CD4-positive, alpha-beta T cell (primary cell): ENCODE measurements at regions not wholly inside any gene's neighbourhood (a gene's known extent, or its start where the extent isn't known, plus 50 kb on each side); places are given as distances from the start of the nearest gene placed in this dataset.

Experiments
- ATAC-seq: fragments of 200-7000 bp; cut with Tn5 transposase; one replicate; pipeline ENCODE4 v1.10.0; 2022; ENCODE audit warnings: mild to moderate bottlenecking; ENCODE audit not compliant: poor library complexity
- CTCF ChIA-PET: fragments of 350-600 bp; sonication (Branson Sonifier 250); formaldehyde crosslinking; loops from one replicate; lab custom pipeline; 2021; ENCODE audit warnings: antibody characterized with exemption, inconsistent platforms; lab: Charles Lee
- POLR2A ChIA-PET: fragments of 350-600 bp; sonication (Branson Sonifier 250); formaldehyde crosslinking; loops from one replicate; lab custom pipeline; 2021; ENCODE audit warnings: antibody characterized with exemption, inconsistent platforms; lab: Charles Lee
- DNase-seq, 14 experiments: peaks; one replicate each; pipeline ENCODE4 v3.0.0-alpha.2; 2013 to 2020; ENCODE audit warnings: mixed read lengths in 2 of 14
- H3K27ac ChIP-seq, 2 donors: one replicate each; pipeline versions ENCODE4 v1.5.1 to v1.7.0; 2013; ENCODE audit warnings: low read length in 2 of 2, low read depth in 1 of 2, mild to moderate bottlenecking in 1 of 2
- H3K27me3 ChIP-seq, 2 experiments: 1 replicate in 1 of 2; 2 replicates in 1 of 2; pipeline versions ENCODE4 v1.6.1 to v1.7.0; 2013; ENCODE audit warnings: low read length in 2 of 2, control low read depth in 1 of 2, mild to moderate bottlenecking in 1 of 2, moderate library complexity in 1 of 2; ENCODE audit not compliant: insufficient read depth in 2 of 2, control insufficient read depth in 1 of 2
- H3K36me3 ChIP-seq: one replicate; pipeline ENCODE4 v1.6.1; 2013; ENCODE audit warnings: low read length, control low read depth; ENCODE audit not compliant: insufficient read depth
- H3K4me1 ChIP-seq: one replicate; pipeline ENCODE4 v1.6.1; 2013; ENCODE audit warnings: low read length, control low read depth; ENCODE audit not compliant: insufficient read depth
- H3K4me3 ChIP-seq: one replicate; pipeline ENCODE4 v1.5.1; 2013; ENCODE audit warnings: mild to moderate bottlenecking, low read length, moderate library complexity
- H3K9me3 ChIP-seq, 2 experiments: 1 replicate in 1 of 2; 2 replicates in 1 of 2; pipeline versions ENCODE4 v1.6.1 to v1.7.0; 2013; ENCODE audit warnings: low read length in 2 of 2, mild to moderate bottlenecking in 2 of 2, control low read depth in 1 of 2, moderate library complexity in 1 of 2; ENCODE audit not compliant: control insufficient read depth in 1 of 2, insufficient read depth in 1 of 2
- H3K27ac Mint-ChIP-seq: one replicate; pipeline ENCODE4 v1.8.0; 2020; ENCODE audit warnings: mixed read lengths
- H3K27me3 Mint-ChIP-seq: one replicate; pipeline ENCODE4 v1.8.0; 2021; ENCODE audit warnings: mixed read lengths
- H3K36me3 Mint-ChIP-seq: one replicate; pipeline ENCODE4 v1.8.0; 2021; ENCODE audit warnings: low read depth, mixed read lengths
- H3K4me1 Mint-ChIP-seq: one replicate; pipeline ENCODE4 v1.8.0; 2021; ENCODE audit warnings: low read depth, mixed read lengths
- H3K4me3 Mint-ChIP-seq: one replicate; pipeline ENCODE4 v1.8.0; 2020; ENCODE audit warnings: mild to moderate bottlenecking, mixed read lengths
- H3K9me3 Mint-ChIP-seq: one replicate; pipeline ENCODE4 v1.8.0; 2020; ENCODE audit warnings: mixed read lengths
- intact Hi-C, 2 experiments: fragments of 100-400 bp; cut with DNase I in 1 of 2; cut with micrococcal nuclease in 1 of 2; formaldehyde crosslinking; loops; one replicate each; pipeline versions ENCODE4 v1.15.1 to v1.9.0; 2023 to 2025; cut with DNase I, micrococcal nuclease
- TF ChIP-seq, protein P1 (sequence below): fragments of 200-600 bp; IDR thresholded peaks from one replicate; pipeline ENCODE4 v1.8.0; 2022; ENCODE audit warnings: antibody characterized with exemption, mild to moderate bottlenecking

DNA sequence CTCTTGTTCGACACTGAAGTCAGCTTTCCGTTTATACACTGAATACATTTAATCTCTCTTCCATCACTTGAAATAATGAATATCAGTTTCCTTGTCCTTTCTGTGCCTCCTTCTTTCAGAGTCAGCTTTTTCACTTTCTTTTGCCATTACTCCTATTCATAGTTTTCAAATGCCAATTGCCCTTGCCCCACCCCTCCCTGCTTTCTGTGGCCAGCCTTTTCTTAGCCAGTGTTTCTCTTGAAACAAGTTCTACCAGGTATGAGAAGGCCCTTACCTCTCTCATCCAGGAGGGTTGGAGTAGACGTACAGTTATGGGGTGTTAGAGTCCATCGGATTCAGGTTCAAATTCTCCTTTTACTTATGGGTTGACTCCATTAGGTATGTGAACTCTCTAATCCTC, 574.7 kb upstream of the SEMA6A start:
- H3K9me3 ChIP-seq, result no peaks in the 10 kb centered on the region
- no peak overlapping the region for H3K4me3 ChIP-seq
- Mint-ChIP-seq H3K4me1 (no peaks in the 10 kb centered on the region), H3K9me3 (peaks cover 4% of the 10 kb centered on the region), H3K36me3 (no peaks in the 10 kb centered on the region), H3K4me3 (no peak overlapping the region), H3K27ac (no peak overlapping the region), H3K27me3 (no peaks in the 10 kb centered on the region)
- ChIA-PET POLR2A (no interaction called here), CTCF (no interaction called here)
- no peak for DNase-seq
- no peak for ATAC-seq
- no peaks in the 10 kb centered on the region for H3K27me3 ChIP-seq
- no peaks in the 10 kb centered on the region for H3K4me1 ChIP-seq
- no peaks in the 10 kb centered on the region for H3K36me3 ChIP-seq
- H3K27ac ChIP-seq, result no peak overlapping the region
- intact Hi-C loops, result no loop called here
- TF ChIP-seq, protein P1, sequence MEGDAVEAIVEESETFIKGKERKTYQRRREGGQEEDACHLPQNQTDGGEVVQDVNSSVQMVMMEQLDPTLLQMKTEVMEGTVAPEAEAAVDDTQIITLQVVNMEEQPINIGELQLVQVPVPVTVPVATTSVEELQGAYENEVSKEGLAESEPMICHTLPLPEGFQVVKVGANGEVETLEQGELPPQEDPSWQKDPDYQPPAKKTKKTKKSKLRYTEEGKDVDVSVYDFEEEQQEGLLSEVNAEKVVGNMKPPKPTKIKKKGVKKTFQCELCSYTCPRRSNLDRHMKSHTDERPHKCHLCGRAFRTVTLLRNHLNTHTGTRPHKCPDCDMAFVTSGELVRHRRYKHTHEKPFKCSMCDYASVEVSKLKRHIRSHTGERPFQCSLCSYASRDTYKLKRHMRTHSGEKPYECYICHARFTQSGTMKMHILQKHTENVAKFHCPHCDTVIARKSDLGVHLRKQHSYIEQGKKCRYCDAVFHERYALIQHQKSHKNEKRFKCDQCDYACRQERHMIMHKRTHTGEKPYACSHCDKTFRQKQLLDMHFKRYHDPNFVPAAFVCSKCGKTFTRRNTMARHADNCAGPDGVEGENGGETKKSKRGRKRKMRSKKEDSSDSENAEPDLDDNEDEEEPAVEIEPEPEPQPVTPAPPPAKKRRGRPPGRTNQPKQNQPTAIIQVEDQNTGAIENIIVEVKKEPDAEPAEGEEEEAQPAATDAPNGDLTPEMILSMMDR, result no peak

DNA sequence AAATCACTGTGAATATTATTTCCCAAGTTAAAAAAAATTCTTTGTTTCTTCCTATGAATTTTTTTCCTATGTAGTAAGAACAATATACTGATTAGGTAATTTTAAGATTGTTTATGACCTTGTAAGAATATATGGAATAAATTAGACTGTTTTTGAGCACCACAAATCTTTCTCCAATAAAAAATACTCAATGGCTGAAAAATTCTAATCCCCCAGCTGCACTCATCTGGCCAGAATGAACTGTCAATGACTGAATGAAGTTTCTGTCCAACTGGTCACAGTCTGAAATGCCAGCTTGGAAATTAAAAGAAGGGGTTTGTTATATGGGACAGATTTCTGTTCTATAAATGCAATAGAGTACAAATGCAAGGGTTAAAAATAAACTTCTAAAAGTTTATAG, 569.5 kb upstream of the SEMA6A start:
- H3K4me1 ChIP-seq, result no peaks in the 10 kb centered on the region

DNA sequence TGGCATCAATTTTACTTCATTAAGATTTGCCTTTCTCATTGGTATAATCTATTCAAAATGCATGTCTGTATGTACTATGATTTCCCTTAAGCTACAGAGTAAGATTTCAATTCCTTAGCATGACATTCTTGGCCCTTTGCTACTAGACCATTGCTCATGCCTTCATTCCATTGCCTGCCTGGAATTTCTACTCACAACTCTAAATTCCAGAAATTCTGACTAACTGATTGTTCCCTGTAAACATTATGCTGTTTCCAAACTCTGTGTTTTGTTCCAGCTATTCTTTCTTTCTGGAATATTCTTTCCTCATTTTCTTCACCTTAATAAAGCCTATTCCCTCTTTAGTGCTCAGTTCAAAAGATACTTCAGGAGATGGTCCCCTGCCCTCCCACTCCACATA, 568.8 kb upstream of the SEMA6A start:
- Mint-ChIP-seq H3K27me3 (no peaks in the 10 kb centered on the region), H3K27ac (no peak overlapping the region), H3K4me3 (no peak overlapping the region), H3K36me3 (no peaks in the 10 kb centered on the region), H3K4me1 (no peaks in the 10 kb centered on the region), H3K9me3 (peaks cover 7% of the 10 kb centered on the region)
- TF ChIP-seq, protein P1, result no peak
- no peaks in the 10 kb centered on the region for H3K27me3 ChIP-seq
- H3K4me3 ChIP-seq, result no peak overlapping the region
- intact Hi-C loops, result no loop called here
- no peak overlapping the region for H3K27ac ChIP-seq
- ATAC-seq, result no peak
- H3K9me3 ChIP-seq, result no peaks in the 10 kb centered on the region
- ChIA-PET POLR2A (no interaction called here), CTCF (no interaction called here)
- DNase-seq, result no peak
- no peaks in the 10 kb centered on the region for H3K36me3 ChIP-seq
- no peaks in the 10 kb centered on the region for H3K4me1 ChIP-seq

More for the DNA sequence above, 569.5 kb upstream of the SEMA6A start:
- ChIA-PET CTCF (no interaction called here), POLR2A (no interaction called here)
- DNase-seq (no peak), ATAC-seq (no peak)
- intact Hi-C loops, result no loop called here
- Histone ChIP-seq H3K27ac (no peak overlapping the region), H3K36me3 (no peaks in the 10 kb centered on the region), H3K27me3 (no peaks in the 10 kb centered on the region), H3K9me3 (no peaks in the 10 kb centered on the region), H3K4me3 (no peak overlapping the region)
- Mint-ChIP-seq H3K27me3 (no peaks in the 10 kb centered on the region), H3K4me1 (no peaks in the 10 kb centered on the region), H3K4me3 (no peak overlapping the region), H3K27ac (no peak overlapping the region), H3K36me3 (no peaks in the 10 kb centered on the region), H3K9me3 (peaks cover 7% of the 10 kb centered on the region)
- TF ChIP-seq, protein P1, result no peak
